Activated CD8-positive, alpha-beta memory T cell treated with anti-CD3 and anti-CD28 coated beads, Interleukin-2, amount 50 U/mL, for 1 hour (primary cell): ENCODE measurements at regions not wholly inside any gene's neighbourhood (a gene's known extent, or its start where the extent isn't known, plus 50 kb on each side); places are given as distances from the start of the nearest gene placed in this dataset.
"Not testable (repeated sequence)": the region's sequence is repeated elsewhere in the genome, so short reads cannot be mapped to it uniquely, and the experiment has no call there.

Experiments
- DNase-seq: peaks from one replicate; pipeline ENCODE4 v3.0.0-alpha.2; 2020; ENCODE audit errors: extremely low read depth

DNA sequence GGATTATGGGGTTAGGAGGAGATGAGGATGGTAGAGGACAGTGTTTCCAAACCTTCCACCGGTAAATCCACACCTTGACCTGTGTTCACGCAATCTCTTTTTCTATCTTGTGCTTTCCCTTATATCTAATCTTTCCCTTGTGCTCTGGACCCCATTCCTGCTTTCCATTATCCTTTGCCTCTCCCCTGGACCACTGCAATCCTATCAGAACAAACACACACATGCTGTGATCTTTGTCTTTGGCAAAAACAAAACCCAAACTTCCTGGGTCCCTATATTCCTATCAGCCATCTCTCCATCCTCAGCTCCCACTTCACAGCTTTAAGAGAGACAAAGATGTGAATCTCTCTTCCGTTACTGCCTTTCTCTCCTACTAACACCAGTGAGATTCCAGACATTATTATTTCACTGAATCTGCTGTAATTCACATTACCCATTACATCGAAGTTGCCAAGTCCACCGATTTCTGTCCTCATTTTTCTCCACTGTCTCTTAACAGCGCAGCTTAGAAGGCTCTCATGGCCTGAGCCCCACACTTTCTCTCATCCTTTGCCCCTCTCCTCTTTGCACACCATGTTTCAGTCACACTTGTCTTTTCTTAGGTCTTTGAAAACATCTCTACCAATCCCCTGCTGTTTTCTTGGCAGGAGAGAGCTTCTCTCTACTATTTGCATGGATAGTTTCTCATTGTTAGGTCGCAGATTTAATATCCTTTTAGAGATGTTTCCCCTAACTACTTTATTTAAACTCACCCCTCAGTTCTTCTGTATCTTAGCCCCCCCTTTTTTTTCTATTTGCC is 230.0 kb upstream of the B3GALT2 start:
- DNase-seq = no peak

DNA sequence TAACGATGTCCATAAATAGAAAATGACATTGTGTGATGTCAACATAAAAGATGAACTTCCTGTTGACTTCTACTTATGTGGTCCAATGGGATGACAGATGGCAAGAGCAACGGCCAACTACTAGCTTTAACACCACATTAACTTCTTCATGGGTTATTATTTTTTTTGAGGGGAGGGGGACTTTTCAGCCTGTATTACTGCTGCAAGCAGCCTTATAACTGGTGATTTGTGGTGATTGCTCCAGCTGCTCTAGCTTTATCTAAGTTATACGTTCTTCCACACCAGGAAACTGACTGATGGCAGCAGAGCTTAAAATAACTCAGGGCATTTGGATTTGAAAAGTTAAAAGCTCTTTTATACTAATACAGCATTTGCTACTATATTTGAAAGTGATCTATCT is 228.8 kb upstream of the B3GALT2 start:
- no peak for DNase-seq

GRCh38 chr1:193413376-193413775 is 227.0 kb upstream of the B3GALT2 start:
- no peak for DNase-seq

DNA sequence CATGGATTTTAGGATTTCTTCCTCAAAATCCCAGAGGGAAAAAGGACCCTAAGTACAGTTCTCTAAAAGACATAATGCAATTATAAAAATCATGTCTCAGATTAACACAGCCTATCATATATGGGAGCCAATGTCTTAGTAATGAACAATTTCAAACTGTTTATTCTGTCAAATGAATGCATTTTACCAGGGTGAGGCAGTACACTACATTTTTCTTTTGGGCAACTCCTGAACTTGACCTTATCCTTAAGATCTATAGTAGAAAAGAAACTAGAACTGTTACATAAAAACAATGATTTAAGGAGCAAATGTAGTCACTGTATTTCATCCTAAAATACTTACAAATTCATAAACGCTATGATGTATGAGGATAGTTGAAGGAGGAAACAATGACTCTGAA is 226.3 kb upstream of the B3GALT2 start:
- DNase-seq = no peak

- DNase-seq = no peak
Measured at GRCh38 chr1:193411714-193412113, 225.3 kb upstream of the B3GALT2 start.

DNA sequence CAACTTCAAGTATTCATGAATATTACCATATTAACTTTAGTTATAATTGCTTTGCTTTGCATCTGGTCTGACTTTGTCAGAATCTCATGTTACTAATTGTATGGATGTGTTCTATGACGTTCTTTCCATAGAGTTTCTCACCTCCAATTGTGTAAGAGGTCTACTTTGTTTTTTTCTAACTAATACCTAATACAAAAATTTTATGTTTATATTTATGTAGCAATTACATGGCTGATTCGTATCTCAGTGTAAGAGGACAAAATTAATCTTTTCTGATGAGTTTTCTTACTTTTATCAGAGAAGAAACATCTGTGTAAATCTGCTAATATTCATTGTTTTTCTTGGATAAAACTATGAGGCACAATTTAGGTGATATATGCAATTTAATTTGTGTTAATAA is 224.8 kb upstream of the B3GALT2 start:
- DNase-seq = no peak

- no peak for DNase-seq
Measured at GRCh38 chr1:193408782-193409293, 222.4 kb upstream of the B3GALT2 start.

DNA sequence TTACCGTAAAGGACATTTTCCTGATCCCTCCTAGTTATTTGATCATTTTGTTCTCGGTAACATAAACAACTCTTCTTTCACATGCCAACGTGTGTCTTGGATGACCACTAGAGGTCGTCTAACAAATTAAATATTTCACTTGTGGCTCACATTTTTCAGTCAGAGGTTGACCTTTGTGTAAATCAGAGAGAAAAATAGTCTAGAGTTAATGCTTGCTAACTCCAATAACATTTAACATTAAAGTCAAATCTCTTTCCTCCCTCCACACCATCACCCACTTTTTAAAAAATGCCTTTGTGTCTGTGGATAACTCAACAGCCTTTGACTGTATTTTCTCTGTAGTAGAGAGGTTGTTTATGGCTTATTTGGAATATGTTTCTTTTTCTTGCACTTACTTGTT is 220.5 kb upstream of the B3GALT2 start:
- DNase-seq = no peak

GRCh38 chr1:193404236-193404635 is 217.8 kb upstream of the B3GALT2 start:
- no peak for DNase-seq

- DNase-seq = no peak
Measured at GRCh38 chr1:193402977-193403376, 216.6 kb upstream of the B3GALT2 start.

- DNase-seq = no peak
Measured at GRCh38 chr1:193402037-193402436, 215.6 kb upstream of the B3GALT2 start.

DNA sequence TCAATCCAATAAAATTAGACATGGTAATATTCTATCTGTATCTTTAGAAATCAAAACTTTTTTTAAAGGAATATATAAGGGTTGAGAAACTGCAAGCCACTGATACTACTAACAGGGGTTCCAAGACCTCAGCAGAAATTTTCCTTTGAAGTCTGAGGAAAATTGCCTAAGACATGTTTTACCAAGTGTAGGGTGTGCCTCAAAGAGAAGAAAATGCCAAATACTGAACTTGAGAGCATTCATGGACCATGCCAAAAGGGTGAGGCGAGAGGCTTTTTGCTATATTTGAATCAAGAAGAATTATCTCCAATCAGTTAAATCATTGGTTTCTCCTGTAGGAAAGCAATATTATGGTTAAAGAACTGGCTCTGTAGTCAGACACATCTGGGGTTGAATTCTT is 207.9 kb upstream of the B3GALT2 start:
- DNase-seq = no peak

- DNase-seq = no peak
Measured at GRCh38 chr1:193392686-193393085, 206.3 kb upstream of the B3GALT2 start.

DNA sequence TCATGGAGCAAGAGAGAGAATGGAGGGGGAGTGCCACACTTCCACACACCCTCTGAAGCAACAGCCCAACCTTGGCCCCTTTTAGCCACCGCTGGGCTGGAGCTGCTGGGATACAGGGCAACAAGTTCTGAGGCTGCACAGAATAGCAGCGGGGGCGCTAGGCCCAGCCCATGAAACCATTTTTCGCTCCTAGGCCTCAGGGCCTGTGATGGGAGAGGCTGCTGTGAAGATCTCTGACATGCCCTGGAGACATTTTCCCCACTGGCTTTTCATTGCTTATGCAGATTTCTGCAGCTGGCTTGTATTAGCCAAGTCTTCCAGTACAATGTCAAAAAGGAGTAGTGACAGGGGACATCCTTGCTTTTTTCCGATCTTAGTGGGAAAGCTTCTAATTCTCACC is 202.3 kb upstream of the B3GALT2 start:
- DNase-seq = no peak

DNA sequence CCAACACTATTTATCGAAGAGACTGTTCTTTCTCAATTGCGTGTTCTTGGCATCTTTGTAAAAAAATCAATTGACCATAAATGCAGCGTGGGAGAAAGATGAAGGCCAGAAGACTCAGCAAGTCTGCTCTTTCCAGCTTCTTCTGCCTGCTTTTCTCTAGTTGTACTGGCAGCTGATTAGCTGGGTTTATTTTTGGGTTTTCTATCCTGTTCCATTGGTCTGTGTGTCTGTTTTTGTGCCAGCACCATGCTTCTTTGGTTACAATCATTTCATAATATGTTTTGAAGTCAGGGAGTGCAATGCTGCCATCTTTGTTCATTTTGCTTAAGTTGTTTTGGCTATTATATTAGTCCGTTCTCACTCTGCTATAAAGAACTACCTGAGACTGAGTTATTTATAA is 201.8 kb upstream of the B3GALT2 start:
- DNase-seq = no peak

DNA sequence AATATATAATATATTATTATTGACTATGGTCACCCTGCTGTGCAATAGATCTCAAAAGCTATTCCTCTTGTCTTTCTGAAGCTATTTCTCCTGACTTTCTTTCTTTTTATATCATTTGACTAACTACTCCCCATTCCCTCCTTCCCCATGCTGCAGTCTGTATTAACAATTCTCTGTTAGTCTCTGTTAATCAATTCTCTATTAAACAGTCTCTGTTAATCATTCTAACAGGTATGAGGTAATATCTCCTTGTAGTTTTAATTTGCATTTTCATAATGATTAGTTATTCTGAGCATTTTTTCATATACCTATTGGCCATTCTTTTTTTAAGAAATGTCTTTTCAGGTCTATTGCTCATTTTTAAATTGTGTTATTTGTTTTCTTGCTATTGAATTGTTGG is 201.0 kb upstream of the B3GALT2 start:
- DNase-seq = no peak

- DNase-seq = not testable (repeated sequence)
Measured at GRCh38 chr1:193378451-193378850, 192.0 kb upstream of the B3GALT2 start.

- no peak for DNase-seq
Measured at GRCh38 chr1:193377472-193377871, 191.1 kb upstream of the B3GALT2 start.

- DNase-seq = no peak
Measured at GRCh38 chr1:193372553-193372952, 186.1 kb upstream of the B3GALT2 start.

DNA sequence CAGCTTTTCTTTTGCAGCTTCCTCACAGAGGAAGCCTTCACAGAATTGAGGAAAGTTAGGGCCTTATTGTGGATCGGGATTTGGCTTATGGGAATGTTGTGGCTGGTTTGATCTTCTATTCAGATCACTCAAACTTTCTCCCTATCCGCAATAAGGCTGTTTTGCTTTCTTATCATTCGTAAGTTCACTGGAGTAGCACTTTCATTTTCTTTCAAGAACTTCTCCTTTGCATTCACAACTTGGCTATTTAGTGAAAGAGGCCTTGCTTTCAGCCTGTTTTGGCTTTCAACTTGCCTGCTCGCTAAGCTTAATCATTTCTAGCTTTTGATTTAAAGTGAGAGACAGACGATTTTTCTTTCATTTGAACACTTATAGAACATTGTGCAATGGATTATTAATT is 181.9 kb upstream of the B3GALT2 start:
- DNase-seq = no peak

DNA sequence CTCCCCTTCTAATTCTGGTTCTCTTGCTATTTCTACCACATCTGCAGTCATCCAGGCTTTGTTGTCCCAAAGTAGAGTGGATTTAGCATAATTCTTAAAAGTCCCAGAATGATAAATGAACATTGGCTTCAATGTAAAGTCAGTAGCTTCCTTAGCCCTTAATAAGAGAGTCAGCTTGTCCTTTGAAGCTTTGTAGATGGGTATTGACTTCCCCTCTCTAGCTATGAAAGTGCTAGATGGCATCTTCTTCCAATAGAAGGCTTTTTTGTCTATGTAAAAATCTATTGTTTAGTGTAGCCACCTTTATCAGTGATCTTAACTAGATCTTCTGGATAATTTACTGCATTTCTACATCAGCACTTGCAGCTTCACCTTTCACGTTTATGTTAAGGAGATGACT is 181.4 kb upstream of the B3GALT2 start:
- no peak for DNase-seq

DNA sequence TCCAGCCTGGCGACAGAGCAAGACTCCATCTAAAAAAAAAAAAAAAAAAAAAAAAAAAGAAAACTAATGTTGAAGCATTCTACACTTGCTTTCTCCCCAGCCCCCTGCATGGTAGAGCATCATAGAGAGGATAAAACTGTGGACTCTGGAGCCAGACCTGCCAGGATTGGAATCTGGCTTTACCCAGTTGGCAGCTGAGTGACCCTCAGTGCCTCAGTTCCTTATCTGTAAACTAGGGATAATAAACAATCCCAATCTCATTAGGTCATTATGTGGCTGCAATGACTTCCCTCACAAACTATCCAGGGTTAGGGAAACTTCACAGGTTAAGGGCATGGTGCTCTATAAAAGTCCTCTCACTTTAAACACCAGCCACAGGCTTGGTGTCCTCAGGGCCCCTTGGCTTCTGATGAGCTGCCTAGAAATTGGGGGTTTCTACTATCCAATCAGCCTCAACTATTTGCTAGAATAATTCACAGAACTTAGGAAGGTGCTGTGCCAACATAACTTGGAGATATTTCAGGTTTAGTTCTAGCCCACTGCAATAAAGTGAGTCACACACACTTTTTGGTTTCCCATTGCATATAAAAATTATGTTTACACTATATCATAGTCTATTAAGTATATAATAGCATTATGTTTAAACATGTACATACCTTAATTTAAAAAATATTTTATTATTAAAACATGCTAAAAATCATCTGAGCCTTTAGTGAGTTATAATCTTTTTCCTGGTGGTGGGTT is 180.5 kb upstream of the B3GALT2 start:
- DNase-seq = no peak

GRCh38 chr1:193365966-193366365 is 179.6 kb upstream of the B3GALT2 start:
- DNase-seq = no peak
